GM21447 (cell line): ENCODE measurements at regions not wholly inside any gene's neighbourhood (a gene's known extent, or its start where the extent isn't known, plus 50 kb on each side); places are given as distances from the start of the nearest gene placed in this dataset.

Experiments
- ATAC-seq: cut with Tn5 transposase; IDR thresholded peaks from one replicate; pipeline ENCODE4 v1.9.1; 2021; ENCODE audit not compliant: unreplicated experiment

DNA sequence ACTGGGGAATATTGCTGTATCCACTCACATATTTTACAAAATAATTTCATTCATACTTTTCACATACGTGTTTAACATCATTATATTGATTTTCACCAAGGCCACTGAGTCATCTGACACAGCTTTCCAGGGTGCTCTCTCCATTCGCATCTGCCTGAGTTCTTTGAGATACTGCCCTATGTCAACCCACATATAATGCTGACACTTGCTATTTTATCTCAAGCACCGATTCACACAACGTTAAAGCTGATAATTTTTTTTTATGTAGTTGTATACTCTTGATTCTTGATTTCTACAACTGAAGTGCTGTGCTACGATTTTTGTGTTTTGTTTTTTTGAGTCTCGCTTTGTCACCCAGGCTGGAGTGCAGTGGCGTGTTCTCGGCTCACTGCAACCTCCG, 249.8 kb upstream of the CDIN1 start:
- no peak for ATAC-seq

DNA sequence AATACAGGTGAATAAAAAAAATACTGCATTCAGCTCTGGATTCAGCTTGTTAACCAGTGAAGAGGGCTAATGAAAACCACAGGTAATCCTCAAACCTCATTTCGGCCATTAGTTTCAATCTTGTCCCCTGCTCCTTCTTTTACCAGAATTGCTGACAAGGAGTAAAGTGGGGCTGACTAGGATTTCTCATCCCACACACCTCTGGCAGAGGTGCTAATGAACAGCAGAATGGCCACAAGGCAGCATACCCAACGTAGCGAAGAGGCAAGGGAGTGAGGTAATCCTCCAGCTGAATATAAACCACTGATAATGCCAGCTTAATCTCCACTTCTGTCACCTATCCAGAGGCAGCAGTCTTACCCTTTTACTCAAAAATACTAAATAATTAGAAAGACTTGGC, 248.8 kb upstream of the CDIN1 start:
- no peak for ATAC-seq

DNA sequence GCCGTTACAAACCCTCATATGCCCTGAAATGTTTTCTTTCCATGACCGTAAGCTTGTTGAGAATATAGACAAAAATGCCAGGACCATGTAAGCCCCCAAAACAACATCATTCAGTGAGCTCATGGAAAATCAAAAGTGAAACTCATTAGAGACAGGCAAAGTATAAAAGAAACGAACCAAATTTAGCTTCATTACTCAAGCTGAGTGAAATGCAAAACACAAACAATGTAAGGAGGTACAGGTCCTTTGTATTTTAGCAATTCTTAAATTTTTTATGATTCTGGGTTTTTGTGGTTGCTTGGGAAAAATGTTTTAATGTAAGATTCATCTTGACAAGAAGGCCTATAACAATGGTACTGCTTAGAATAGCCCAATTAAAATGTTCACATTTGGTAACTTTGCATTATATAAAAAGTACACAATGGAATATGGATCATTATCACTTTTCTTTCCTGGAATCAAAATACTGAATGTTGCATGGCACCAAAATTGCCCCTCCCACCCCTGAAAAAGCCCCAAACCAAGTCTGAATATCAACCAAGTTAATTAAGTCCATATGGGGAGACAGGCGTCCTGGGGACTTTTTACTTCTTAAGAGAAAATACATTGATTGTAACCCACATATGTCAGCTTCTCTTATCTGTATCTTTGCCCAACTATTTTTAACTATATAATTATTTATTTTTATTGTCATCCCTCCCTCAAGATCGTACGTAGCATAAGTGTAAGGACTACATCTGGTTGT, 247.7 kb upstream of the CDIN1 start:
- ATAC-seq, result no peak

DNA sequence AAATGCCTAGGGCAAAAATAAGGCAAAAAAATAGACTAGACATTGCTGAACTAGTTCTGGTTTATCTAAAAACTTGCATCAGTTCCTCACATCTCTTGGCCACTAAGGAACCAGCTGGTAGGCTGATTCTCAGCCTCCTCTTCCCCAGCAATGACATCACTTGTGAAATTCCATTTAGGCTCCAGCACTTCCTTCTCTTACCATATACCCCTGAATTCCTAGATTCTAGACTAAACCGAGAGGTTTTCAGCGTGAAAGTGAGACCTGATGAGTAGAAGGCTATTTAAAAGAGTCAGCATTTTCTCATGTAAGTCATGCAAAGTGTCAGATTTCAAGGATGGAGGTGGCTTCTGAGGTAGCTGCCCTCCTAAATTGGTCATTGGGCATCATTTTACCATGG, 247.1 kb upstream of the CDIN1 start:
- ATAC-seq, result no peak

DNA sequence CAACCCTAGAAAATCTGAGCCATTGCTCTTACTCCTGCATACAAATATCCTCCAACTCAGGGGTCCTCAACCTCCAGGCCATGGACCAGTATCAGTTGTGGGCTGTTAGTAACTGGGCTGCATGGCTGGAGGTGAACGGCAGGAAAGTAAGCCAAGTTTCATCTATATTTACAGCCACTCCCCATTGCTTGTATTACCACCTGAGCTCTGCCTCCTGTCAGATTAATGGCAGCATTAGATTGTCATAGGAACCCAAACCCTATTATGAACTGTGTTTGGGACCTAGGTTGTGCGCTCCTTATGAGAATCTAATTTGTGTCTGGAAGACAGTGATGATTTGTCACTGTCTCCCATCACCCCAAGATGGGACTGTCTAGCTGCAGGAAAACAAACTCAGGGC, 246.5 kb upstream of the CDIN1 start:
- ATAC-seq, result no peak

DNA sequence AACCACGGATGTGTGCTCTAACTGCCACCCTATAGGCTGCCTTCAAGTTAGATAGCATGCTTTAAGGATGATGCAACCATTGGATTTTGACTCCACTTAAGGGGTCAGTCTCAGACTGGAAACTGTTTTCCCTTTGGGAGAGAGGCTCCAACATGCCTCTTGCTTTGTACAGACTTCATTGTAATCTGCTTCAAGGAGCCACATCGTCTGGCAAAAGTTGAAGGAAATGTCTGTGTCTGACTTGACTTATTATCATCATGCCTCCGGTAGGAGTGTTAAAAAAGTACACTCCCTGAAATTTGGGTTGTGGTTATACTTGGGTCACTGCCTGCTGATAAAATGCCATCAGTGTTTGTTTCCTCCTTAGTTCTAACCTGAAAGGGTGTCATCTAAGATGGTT, 245.4 kb upstream of the CDIN1 start:
- ATAC-seq, result no peak

DNA sequence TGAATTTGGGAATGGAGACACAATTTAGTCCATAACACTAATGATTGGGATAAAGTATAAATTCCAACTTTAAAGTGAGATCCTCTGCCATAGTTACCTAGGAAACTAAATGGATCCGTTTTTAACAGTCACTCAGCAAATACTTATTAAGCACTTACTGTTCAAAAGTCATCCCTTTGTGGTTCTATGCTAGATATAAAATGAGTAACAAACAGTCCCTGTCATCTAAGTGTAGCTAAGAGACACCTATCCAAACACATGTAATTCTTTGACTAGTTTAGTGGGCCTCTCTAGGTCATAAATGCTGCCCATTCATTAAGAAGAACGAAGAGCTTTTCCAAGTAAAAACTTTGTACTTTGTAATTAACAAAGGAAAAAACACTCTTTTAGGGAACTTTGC, 244.2 kb upstream of the CDIN1 start:
- no peak for ATAC-seq

DNA sequence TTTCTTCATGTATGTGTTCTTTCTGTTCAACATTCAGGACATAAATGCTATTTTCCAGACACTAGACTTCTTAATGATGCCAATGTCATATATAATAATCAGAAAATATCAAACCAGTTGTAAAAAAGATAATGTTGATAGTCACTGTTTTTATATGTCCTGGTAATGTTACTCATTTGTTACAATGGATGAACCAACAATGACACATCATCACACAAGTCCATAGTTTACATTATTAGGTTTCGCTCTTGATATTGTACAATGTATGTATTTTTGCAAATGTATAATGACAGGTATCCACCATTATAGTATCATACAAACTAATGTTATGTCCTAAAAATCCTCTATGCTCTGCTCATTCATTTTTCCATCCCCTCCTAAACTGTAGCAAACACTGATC, 243.8 kb upstream of the CDIN1 start:
- no peak for ATAC-seq

DNA sequence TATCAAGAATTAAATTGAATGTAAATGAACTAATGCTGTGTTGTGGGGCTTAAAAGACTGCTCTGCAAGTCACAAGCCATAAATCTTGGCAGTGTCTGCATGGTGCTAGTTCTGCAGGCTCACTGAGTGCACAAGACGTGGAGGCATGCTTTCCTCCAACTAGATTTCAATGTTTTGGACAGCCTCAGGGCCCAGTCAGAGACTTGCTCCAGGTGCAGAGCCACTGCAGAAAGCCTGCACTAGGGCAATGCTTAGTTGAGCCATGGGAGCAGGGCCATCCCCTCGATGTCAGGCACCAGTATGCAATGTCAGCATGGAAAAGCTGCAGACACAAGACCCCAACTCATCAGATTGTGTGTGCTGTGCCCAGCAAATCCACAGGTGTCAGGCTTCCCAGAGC, 234.5 kb upstream of the CDIN1 start:
- ATAC-seq, result no peak

DNA sequence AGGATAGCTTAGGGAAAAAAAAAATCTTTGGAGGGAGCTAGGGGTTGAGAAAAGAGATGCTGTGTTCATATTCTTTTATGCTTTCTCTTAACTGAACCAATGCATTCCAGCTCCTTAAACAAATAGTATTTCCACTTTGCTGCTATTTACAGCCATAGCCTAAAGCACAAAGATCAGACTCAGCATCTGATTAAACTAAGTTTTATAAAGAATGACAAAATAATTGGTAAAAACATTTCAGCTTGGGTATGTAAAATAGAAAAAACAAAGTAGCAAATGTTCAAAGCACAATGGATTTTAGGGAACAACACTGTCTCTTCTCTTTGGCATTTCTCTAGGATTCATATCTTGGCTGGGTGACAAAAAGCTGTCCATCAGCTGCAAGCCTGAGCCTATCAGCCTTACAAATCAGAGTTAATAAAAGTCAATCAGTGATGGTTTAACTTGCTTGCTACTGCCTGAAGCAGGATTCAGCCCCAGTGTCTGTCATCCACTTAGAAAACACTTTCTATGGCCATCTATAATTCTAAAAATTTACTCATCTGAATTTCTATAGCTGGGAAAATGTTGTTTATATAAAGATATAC, 232.1 kb upstream of the CDIN1 start:
- ATAC-seq, result no peak

DNA sequence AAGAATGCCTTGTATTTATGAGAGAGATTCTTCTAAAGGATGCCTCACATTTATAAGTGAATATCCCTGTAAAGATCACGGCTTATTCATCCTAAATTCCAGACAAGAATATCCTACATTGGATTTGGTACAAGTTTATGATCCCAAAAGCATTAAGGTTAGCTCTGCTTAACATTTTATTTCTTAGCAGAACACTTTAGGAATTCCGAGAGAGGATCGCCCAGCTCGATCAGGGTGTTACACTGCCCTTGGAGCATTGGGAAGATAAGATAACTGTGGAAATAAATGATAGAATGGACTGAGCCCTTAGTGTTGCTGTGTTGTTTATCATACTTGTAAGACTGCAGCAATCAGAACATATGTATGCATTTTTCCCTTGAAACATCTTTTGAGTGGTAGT, 223.0 kb upstream of the CDIN1 start:
- no peak for ATAC-seq

DNA sequence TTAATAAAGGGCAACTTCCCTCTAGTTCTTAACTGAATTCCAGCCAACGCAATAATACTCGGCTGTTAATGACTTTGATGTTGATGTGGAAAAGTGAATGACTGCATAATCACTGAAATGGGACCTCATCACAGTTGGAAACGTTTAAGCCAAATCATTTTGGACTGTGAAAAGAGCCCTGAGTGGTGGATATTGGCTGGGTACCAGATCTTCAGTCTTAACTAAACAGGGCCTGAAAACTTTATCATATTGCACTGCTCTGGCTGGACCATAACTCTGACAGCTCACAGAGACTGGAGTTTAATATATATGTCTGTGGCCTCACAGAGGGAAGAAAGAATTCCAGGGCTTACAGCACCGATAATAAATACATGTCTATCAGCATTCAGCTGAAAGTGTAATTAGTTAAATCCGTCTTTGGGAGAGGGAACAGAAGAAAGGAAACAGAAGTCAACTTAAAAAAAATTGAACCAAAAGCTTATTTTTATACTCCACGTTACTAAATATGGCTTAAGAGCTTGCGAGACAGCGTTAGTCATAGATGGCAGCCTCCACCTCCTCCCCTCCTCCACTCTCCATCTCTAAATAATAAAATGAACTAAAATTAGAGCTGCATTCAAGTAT, 222.3 kb upstream of the CDIN1 start:
- ATAC-seq, result no peak

DNA sequence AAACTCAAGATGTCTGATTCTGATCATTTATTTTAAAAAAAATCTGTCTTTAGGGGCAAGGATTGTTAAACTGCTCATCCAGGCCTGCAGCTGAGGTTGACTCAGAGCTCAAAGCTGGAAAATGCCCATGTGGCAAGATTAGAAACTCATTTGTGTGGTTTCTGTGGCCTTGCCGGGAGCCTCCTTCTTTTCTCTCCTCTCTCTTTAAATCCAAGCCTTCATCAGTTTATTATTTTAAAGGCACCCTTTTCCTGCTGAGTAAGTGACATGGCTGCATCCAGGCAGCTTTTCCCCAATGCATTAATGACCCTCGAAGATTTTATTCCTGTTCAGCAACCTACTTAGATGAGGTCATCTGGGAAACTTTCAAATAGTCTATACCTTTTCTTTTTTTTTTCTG, 221.3 kb upstream of the CDIN1 start:
- no peak for ATAC-seq

DNA sequence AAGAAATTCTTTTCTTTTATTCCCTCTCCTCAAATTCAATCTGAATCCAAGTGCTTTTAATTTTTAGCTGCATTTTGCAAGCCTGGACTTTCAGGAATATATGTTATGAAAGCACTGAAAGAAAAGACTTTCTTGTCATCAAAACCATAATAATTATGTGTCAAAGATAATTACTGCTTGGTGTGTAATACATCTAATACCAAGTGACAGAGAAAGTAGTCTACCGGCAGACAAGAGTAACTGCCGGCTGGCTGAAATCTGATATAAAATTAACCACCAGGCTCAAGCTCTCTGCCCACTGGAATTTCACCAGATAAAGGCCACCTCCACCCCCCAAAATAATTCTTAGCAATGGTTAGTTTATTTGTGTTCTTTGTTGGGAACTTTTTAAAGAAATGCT, 220.9 kb upstream of the CDIN1 start:
- ATAC-seq, result no peak

DNA sequence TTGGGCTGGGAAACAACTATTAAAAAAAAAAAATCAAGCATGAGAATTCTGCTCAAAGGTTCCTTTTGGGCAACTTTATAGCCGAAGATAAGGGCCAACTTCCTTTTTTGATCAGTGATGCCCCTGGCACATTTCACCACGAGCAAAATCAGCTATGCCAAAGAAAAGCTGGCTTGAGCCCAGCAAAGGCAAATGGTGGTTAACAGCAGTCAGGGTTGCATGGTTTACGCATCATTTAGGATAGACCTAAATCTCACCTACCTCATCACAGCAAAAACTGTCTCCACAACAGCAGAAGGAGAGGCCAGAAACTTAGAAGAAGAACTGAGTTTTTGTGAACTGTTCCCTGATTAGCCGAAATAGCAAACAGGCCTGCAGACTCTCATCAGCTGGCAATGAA, 220.1 kb upstream of the CDIN1 start:
- no peak for ATAC-seq

DNA sequence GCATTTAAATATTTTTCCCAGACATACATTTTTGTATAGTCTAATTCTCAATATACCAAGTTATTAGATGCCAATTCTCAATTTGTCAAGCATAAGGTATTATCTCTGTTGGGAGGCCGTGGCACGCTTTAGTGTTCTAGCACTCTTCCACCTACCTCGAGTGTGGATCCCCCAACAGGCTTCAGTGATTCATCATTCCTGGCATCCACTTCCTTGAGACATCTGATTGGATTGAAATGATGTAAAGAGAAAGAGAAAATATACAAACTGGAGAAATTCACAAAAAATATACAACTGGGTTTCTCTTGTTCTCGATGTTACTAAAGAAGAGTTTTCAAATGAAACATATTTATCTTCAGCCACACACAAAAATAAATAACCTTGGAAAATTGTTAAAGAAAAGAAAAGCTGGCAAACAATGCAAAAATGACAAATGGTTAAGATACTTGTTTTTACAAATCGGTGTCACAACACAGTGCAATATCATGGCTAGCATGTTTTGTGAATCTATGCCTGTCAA, 218.0 kb upstream of the CDIN1 start:
- no peak for ATAC-seq

DNA sequence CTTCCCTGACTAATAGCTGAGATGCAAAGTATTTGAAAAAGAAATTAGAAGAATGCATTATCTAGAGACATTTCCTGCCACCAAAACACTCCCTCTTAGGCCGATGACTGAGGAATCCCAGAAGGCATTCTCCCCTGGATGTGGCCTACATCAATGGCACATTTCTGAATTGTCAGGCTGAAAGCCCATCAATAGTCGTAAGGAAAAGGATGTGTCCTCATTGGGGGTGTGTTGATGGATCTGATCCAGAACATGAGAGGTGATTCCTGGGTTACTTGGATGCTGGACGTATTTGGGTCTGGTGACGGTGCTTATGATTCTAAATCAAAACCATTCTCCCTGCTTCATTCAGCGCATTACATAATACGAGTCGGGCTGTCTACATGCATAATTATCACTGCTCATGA, 216.9 kb upstream of the CDIN1 start:
- no peak for ATAC-seq

DNA sequence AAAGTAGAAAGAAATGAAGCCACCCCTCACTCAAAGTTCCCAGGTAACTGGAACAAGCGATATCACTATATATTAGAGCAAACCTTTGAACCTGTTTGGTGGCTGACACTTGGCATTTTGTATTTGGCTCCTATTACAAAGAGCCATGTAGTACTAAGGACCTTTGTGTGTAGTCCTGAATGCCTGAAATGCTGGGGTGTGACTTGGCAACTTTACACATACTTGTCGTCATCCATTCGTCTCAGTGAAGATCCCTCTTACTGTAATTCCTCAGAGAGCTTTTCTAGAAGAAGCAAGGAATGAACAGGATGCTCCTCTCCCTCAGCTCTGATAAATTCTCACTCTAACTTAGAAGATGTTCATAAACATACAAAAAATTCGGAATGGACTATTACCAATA, 216.1 kb upstream of the CDIN1 start:
- no peak for ATAC-seq

DNA sequence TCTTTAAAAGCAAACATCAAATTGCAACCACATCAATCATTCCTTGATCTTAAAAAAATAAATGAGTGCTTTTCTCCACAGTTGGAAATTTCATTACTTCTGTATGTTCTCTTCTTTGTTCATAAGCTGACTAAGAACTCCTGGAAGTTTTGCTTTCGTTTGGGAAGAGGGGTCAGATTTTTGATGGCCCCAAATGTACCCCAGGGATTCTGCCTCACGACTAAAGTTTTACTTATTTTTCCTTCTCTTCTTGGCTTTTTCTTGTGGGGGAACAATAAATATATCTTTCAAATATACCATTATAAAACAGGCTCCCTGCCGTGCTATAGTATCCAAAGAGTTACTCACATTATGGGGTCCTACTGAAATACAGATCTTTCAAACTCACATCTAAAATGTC, 215.0 kb upstream of the CDIN1 start:
- no peak for ATAC-seq

DNA sequence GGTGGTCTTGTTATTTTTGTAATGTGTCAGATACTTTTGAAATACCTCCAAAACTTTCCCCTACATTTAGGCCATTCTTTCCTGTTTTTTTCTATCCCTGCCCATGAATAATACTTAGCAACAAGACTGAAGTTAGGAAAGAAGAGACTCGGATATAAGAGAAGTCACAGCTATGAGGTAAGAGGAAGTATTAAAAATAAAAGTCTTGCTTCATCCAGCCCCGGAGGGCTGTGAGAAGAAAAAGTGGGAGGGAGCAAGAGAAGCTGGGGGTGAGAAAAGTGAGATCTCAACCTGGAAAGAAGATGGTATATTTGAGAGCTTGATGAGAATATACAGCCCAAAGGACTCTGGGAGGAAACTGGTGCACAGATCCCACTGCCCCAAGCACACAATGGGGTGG, 213.5 kb upstream of the CDIN1 start:
- no peak for ATAC-seq

DNA sequence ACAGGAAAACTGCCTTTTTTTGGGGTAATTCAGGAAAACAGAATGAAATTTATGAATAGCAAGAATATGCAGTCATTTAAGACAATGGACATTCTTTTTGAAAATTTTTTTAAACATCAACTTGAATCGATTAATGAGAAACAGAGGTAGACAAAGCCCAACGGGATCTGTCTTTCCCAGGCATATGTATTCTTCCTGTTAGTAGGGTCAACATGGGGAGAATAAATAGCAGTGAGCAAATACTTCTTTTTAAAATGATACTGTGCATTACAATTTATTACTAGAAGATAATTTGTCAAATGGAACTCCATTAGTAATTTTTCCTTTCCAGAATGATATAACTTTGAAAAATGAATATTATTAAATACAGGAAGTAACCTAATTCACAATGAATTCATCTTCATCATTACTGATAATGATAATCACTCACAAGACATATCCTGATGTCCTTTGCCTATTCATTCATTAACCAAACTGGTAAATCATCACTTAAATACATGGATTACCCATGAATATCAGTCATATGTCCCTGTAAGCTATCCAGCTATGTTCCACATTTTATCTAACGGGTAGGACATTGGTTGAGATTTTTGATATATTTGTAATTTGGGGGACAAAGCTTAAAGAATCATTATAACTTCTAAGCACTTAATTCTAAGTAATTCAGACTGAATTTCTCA, 209.2 kb upstream of the CDIN1 start:
- no peak for ATAC-seq

DNA sequence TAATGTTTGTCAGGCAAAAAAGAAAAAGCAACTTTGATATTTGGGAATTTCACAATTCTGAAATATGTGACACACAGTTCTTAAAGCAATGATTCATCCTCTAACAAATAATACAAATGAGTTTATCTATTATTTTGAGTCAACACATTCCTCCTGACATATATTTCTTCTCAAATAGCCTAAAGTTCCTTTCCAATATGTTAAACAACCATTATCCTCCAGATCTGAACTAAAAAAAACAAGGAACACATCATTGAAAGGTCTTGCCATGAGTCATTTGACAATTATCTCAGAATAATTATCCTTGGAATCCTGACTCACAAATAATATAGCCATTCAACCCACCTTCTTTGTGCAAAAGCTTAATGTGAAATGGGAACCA, 208.7 kb upstream of the CDIN1 start:
- no peak for ATAC-seq
